Fibroblast of mammary gland (primary cell): ENCODE measurements at regions not wholly inside any gene's neighbourhood (a gene's known extent, or its start where the extent isn't known, plus 50 kb on each side); places are given as distances from the start of the nearest gene placed in this dataset.

Experiments
- DNase-seq: peaks from one replicate; pipeline ENCODE4 v3.0.0-alpha.2; 2010; ENCODE audit warnings: low read depth
- H3K4me3 ChIP-seq: 2 replicates; pipeline ENCODE4 v1.5.1; 2011; ENCODE audit warnings: low read depth, mild to moderate bottlenecking, low read length, moderate library complexity; ENCODE audit not compliant: control insufficient read depth
- TF ChIP-seq, protein P1 (sequence below): conservative IDR thresholded peaks from 2 replicates; pipeline ENCODE4 v1.5.1; 2011; ENCODE audit warnings: low read depth, low read length, inconsistent platforms; ENCODE audit not compliant: control insufficient read depth, insufficient read depth

DNA sequence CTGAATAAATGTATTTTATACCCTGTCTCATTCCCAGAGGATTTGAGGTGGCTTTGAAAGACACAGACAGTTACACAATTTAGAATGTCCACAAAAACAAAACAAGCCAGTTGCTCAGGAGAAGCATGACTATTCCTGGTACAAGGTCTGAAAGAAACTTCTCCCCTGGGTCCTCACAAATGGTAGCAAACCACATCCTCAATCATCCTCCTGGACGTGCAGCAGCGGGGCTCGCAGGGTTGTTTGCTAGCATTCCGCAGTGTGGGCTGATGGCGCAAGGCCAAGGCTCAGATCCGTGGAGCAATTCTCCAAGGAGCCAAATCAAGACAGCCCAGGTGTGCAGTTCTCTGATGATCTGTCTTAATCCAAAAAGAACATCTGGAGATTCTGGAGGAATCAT, 210.3 kb downstream of the ACTL7B start:
- DNase-seq: peak; percentile 74
- TF ChIP-seq, protein P1, sequence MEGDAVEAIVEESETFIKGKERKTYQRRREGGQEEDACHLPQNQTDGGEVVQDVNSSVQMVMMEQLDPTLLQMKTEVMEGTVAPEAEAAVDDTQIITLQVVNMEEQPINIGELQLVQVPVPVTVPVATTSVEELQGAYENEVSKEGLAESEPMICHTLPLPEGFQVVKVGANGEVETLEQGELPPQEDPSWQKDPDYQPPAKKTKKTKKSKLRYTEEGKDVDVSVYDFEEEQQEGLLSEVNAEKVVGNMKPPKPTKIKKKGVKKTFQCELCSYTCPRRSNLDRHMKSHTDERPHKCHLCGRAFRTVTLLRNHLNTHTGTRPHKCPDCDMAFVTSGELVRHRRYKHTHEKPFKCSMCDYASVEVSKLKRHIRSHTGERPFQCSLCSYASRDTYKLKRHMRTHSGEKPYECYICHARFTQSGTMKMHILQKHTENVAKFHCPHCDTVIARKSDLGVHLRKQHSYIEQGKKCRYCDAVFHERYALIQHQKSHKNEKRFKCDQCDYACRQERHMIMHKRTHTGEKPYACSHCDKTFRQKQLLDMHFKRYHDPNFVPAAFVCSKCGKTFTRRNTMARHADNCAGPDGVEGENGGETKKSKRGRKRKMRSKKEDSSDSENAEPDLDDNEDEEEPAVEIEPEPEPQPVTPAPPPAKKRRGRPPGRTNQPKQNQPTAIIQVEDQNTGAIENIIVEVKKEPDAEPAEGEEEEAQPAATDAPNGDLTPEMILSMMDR: no peak

DNA sequence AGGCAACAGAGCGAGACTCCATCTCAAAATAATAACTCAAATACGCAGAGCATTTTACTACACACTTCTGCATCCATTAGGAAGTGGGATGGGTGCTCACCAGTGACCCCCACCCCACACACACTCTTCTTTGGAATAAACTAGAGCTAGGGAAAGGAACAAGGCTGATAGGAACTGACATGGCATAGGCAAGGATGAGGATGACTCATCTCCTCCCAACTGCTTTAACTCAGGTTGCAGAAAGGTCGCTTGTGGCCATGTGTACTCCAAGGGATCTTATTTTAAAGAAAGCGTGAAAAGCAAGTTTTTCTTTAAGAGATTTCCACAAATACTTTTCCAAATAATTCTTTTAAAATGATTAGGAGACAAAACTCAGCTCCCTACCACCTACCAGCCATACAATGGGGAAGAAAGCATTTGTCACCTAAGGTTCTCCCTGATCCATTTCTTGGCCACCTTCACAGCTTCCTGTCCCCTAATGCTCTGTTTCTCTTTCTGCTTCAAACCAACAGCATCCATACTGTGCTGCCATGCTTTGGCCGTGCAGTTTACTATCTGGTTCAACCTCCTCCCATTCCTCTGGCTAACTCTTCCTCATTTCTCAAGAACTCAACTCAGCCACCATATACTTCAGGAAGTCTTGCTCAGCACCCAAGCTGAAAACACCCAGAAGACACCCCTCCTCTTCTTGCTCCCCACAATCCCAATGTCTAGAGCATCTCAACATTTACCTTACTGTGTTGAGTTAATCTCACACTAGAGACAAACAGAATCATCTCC, 211.9 kb downstream of the ACTL7B start:
- peak; percentile 47 for DNase-seq
- no peak overlapping the region for H3K4me3 ChIP-seq
- TF ChIP-seq, protein P1: no peak

More for the DNA sequence above, 210.3 kb downstream of the ACTL7B start:
- no peak overlapping the region for H3K4me3 ChIP-seq

DNA sequence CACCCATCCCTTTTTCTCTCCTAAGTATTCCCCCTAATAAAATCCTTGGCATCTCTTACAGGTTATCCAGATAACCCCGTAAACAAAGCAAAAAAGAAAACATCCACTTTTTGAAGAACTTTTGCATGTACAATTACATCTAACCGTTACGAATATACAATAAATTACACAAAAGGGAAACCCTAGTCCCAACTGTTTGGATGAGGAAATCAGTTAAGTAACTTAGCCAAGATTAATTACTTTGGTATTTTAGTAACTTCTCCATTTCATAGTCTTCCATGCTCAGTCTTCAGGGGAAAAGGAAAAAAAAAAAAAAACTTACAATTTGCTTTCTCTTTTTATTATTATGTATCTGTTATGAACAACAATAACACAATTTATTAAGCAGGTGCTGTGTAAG, 212.9 kb downstream of the ACTL7B start:
- no peak overlapping the region for H3K4me3 ChIP-seq
- no peak for DNase-seq
- TF ChIP-seq, protein P1: no peak

DNA sequence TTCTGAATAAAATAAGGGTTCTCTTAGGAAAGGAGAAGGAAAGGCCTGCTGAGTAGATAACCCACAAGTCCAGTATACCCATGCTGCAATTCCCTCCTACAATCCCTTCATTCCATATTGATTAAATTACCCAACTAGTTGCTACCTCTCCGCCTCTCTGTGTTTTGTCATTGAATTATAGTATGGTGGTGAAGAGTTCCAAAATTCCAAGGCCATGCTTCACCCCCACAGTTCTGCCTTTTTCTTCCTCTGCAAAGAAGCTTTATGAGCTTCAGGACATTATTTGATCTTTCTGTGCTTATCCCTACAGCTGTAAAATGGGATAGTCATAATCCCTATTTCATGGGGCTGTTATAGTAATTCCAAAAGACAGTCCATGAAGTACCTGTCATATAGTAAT, 215.6 kb downstream of the ACTL7B start:
- TF ChIP-seq, protein P1: no peak
- DNase-seq: peak; percentile 51
- no peak overlapping the region for H3K4me3 ChIP-seq

DNA sequence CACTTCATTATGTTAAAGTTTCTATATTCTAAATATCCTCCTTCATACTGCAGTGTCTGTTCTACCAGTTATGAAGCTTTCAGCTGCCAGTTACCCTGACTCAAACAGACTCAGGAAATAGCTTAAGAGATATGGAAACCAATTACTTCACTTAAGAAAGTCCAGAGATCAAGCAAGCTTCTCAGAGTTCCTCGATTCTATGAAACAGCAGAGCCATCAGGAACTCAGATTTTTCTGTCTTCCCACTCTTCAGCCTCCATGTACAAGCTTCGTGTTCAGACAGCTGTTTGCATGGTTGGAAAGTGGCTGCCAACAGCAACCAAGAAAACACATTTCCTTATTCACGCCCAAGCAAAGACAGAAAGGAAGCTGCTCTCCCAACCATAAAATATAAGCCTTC, 216.1 kb downstream of the ACTL7B start:
- no peak for DNase-seq
- no peak overlapping the region for H3K4me3 ChIP-seq
- TF ChIP-seq, protein P1: no peak

DNA sequence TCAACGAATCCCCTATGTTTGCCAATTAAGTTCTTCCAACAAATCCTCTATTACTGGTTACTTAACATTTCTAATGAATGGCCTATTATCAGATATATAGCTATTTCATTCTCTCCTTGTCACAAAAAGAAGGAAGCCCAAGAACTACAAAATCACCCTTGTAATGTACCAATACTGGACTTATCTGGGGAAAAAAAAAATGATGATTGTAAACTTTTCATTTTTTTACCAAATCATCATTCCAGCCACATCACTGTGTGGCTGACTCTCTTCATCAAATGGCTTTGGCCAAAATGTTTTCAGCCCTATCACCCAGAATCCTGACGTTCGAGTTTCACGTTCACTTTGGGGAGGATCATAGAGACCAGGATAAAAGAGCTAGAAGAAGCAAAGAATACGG, 216.7 kb downstream of the ACTL7B start:
- H3K4me3 ChIP-seq: no peak overlapping the region
- no peak for DNase-seq
- TF ChIP-seq, protein P1: no peak
